ENCODE measurements at regions not wholly inside any gene's neighbourhood (a gene's known extent, or its start where the extent isn't known, plus 50 kb on each side); places are given as distances from the start of the nearest gene placed in this dataset.
"Not testable (repeated sequence)": the region's sequence is repeated elsewhere in the genome, so short reads cannot be mapped to it uniquely, and the experiment has no call there.

DNA sequence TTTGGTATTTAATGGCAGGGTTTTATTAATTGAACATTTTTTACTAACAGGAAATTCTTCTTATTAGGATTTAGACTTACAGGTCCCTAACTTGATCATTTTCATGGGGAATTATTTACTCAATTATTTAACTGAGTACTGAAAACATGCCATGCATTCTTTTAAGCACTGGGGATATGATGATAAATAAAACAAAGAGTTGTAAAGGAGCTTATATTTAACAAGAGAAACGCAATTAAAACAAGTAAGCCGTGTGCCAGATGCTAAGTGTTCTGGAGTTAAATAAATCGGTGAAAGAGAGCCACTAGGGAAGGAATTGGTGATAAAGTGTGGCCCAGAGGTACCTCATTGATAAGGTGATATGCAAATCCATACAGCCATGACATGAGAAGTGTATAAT is 214.2 kb upstream of the HTR1E start:
- no peaks in the 10 kb centered on the region for H3K36me3 ChIP-seq (ENCODE audit: control insufficient read depth in 2 of 2, insufficient read depth in 2 of 2, low read length in 1 of 2)
- H3K27ac ChIP-seq (ENCODE audit: low read depth in 2 of 2, low read length in 1 of 2), result no peak overlapping the region
- no peaks in the 10 kb centered on the region for H3K9me3 ChIP-seq (ENCODE audit: control insufficient read depth in 2 of 2, insufficient read depth in 1 of 2, low read depth in 1 of 2, low read length in 1 of 2)
- 45 to 55% methylated on average over 3 of the region's 3 CpGs for WGBS, 2 donors
- H3K4me1 ChIP-seq (ENCODE audit: control insufficient read depth in 2 of 2, insufficient read depth in 2 of 2, low read length in 1 of 2), result no peaks in the 10 kb centered on the region
- H3K4me3 ChIP-seq (ENCODE audit: low read depth in 1 of 2, low read length in 2 of 2), result no peak overlapping the region
- H3K27me3 ChIP-seq (ENCODE audit: control insufficient read depth in 1 of 2, insufficient read depth in 2 of 2, low read length in 2 of 2), result no peaks in the 10 kb centered on the region

DNA sequence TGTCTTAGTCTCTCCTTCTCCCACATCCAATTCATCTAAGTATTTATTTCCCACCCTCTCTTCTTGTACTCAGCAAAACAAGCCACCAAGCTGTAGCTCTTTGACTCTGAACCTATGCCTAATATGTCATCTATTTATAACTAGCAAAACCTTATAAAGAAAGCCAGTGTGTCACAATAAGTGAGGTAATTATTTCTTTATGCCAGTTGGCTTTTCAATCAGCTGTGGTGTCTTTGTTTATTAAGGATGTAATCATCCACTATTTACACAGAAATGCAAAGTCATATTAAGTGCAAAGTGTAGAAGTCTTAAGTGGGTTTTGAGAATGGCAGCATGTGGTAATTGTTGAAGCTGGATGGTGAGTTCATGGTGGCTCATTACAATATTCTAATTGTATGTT is 215.2 kb upstream of the HTR1E start:
- Histone ChIP-seq H3K36me3 (ENCODE audit: control insufficient read depth in 2 of 2, insufficient read depth in 2 of 2, low read length in 1 of 2) (no peaks in the 10 kb centered on the region), H3K27me3 (ENCODE audit: control insufficient read depth in 1 of 2, insufficient read depth in 2 of 2, low read length in 2 of 2) (no peaks in the 10 kb centered on the region), H3K9me3 (ENCODE audit: control insufficient read depth in 2 of 2, insufficient read depth in 1 of 2, low read depth in 1 of 2, low read length in 1 of 2) (no peaks in the 10 kb centered on the region), H3K27ac (ENCODE audit: low read depth in 2 of 2, low read length in 1 of 2) (no peak overlapping the region), H3K4me1 (ENCODE audit: control insufficient read depth in 2 of 2, insufficient read depth in 2 of 2, low read length in 1 of 2) (no peaks in the 10 kb centered on the region), H3K4me3 (ENCODE audit: low read depth in 1 of 2, low read length in 2 of 2) (no peak overlapping the region)

DNA sequence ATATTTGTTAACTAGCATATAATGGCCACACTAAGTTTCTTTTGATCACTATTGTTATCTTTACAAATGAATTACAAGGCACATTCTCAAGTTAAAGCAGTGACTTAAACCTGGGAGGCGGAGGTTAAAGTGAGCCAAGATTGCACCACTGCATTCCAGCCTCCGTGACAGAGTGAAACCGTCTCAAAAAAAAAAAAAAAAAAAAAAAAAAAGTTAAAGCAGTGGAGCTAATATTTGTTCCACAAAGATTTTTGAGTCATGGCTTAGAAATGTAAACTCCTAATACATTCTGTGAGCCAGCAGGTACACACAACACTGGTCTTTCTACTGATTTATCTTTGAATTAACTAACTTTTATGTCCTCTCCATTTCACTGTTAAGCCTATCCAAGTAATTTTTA is 221.7 kb upstream of the HTR1E start:
- Histone ChIP-seq H3K4me3 (ENCODE audit: low read depth in 1 of 2, low read length in 2 of 2) (no peak overlapping the region), H3K36me3 (ENCODE audit: control insufficient read depth in 2 of 2, insufficient read depth in 2 of 2, low read length in 1 of 2) (no peaks in the 10 kb centered on the region), H3K9me3 (ENCODE audit: control insufficient read depth in 2 of 2, insufficient read depth in 1 of 2, low read depth in 1 of 2, low read length in 1 of 2) (no peaks in the 10 kb centered on the region), H3K4me1 (ENCODE audit: control insufficient read depth in 2 of 2, insufficient read depth in 2 of 2, low read length in 1 of 2) (no peaks in the 10 kb centered on the region), H3K27me3 (ENCODE audit: control insufficient read depth in 1 of 2, insufficient read depth in 2 of 2, low read length in 2 of 2) (no peaks in the 10 kb centered on the region), H3K27ac (ENCODE audit: low read depth in 2 of 2, low read length in 1 of 2) (no peak overlapping the region)
- WGBS, 2 donors, result 28 to 40% methylated on average over 3 of the region's 3 CpGs

- no peaks in the 10 kb centered on the region for H3K4me1 ChIP-seq (ENCODE audit: control insufficient read depth in 2 of 2, insufficient read depth in 2 of 2, low read length in 1 of 2)
- H3K27ac ChIP-seq (ENCODE audit: low read depth in 2 of 2, low read length in 1 of 2), result no peak overlapping the region
- 31 to 39% methylated on average over 2 of the region's 2 CpGs for whole genome bisulfite sequencing, 2 donors
- no peaks in the 10 kb centered on the region for H3K9me3 ChIP-seq (ENCODE audit: control insufficient read depth in 2 of 2, insufficient read depth in 1 of 2, low read depth in 1 of 2, low read length in 1 of 2)
- H3K27me3 ChIP-seq (ENCODE audit: control insufficient read depth in 1 of 2, insufficient read depth in 2 of 2, low read length in 2 of 2), result no peaks in the 10 kb centered on the region
- no peaks in the 10 kb centered on the region for H3K36me3 ChIP-seq (ENCODE audit: control insufficient read depth in 2 of 2, insufficient read depth in 2 of 2, low read length in 1 of 2)
- H3K4me3 ChIP-seq (ENCODE audit: low read depth in 1 of 2, low read length in 2 of 2), result no peak overlapping the region
Measured at GRCh38 chr6:86712039-86712438, 225.3 kb upstream of the HTR1E start.

- no peaks in the 10 kb centered on the region for H3K27me3 ChIP-seq (ENCODE audit: control insufficient read depth in 1 of 2, insufficient read depth in 2 of 2, low read length in 2 of 2)
- WGBS, 2 donors, result 42 to 46% methylated on average over 2 of the region's 2 CpGs
- H3K27ac ChIP-seq (ENCODE audit: low read depth in 2 of 2, low read length in 1 of 2), result no peak overlapping the region
- no peak overlapping the region for H3K4me3 ChIP-seq (ENCODE audit: low read depth in 1 of 2, low read length in 2 of 2)
- no peaks in the 10 kb centered on the region for H3K36me3 ChIP-seq (ENCODE audit: control insufficient read depth in 2 of 2, insufficient read depth in 2 of 2, low read length in 1 of 2)
- H3K4me1 ChIP-seq (ENCODE audit: control insufficient read depth in 2 of 2, insufficient read depth in 2 of 2, low read length in 1 of 2), result no peaks in the 10 kb centered on the region
- peaks cover 0 to 4% of the 10 kb centered on the region in 2 donors for H3K9me3 ChIP-seq (ENCODE audit: control insufficient read depth in 2 of 2, insufficient read depth in 1 of 2, low read depth in 1 of 2, low read length in 1 of 2)
Measured at GRCh38 chr6:86707545-86708120, 229.7 kb upstream of the HTR1E start.

DNA sequence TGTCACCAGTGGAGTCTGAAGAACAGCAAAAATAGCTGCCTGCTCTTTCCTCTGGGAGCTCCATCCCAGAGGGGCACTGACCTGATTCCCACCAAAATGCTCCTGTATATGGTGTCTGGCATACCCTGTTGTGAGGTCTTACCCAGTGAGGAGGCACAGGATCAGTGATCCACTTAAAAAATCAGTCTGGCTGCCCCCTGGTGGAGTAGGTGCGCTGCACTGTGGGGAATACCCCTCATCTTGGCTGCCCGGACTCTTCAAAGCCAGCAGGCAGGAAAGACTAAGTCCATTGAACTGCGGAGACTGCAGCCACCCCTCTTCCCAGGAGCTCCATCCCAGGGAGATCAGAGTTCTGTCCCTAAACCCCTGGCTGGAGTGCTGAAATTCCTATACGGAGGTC is 230.9 kb upstream of the HTR1E start:
- 69 to 81% methylated on average over 4 of the region's 4 CpGs for WGBS, 2 donors
- Histone ChIP-seq H3K36me3 (ENCODE audit: control insufficient read depth in 2 of 2, insufficient read depth in 2 of 2, low read length in 1 of 2) (no peaks in the 10 kb centered on the region), H3K4me3 (ENCODE audit: low read depth in 1 of 2, low read length in 2 of 2) (no peak overlapping the region), H3K4me1 (ENCODE audit: control insufficient read depth in 2 of 2, insufficient read depth in 2 of 2, low read length in 1 of 2) (no peaks in the 10 kb centered on the region), H3K27ac (ENCODE audit: low read depth in 2 of 2, low read length in 1 of 2) (no peak overlapping the region), H3K9me3 (ENCODE audit: control insufficient read depth in 2 of 2, insufficient read depth in 1 of 2, low read depth in 1 of 2, low read length in 1 of 2) (peaks cover 0 to 4% of the 10 kb centered on the region in 2 donors), H3K27me3 (ENCODE audit: control insufficient read depth in 1 of 2, insufficient read depth in 2 of 2, low read length in 2 of 2) (no peaks in the 10 kb centered on the region)

GRCh38 chr6:86701228-86701627 is 236.1 kb upstream of the HTR1E start:
- 71% methylated on average over 4 of the region's 4 CpGs for WGBS, 2 donors

GRCh38 chr6:86686496-86686895 is 250.8 kb upstream of the HTR1E start:
- Histone ChIP-seq H3K9me3 (ENCODE audit: control insufficient read depth in 2 of 2, insufficient read depth in 1 of 2, low read depth in 1 of 2, low read length in 1 of 2) (peaks cover 0 to 2% of the 10 kb centered on the region in 2 donors), H3K36me3 (ENCODE audit: control insufficient read depth in 2 of 2, insufficient read depth in 2 of 2, low read length in 1 of 2) (no peaks in the 10 kb centered on the region), H3K27ac (ENCODE audit: low read depth in 2 of 2, low read length in 1 of 2) (no peak overlapping the region), H3K4me1 (ENCODE audit: control insufficient read depth in 2 of 2, insufficient read depth in 2 of 2, low read length in 1 of 2) (no peaks in the 10 kb centered on the region), H3K27me3 (ENCODE audit: control insufficient read depth in 1 of 2, insufficient read depth in 2 of 2, low read length in 2 of 2) (no peaks in the 10 kb centered on the region), H3K4me3 (ENCODE audit: low read depth in 1 of 2, low read length in 2 of 2) (no peak overlapping the region)
- WGBS, 2 donors, result 86 to 97% methylated on average over 1 of the region's 1 CpG

More at GRCh38 chr6:86701228-86701627, 236.1 kb upstream of the HTR1E start:
- not testable (repeated sequence) for H3K9me3 ChIP-seq (ENCODE audit: control insufficient read depth in 2 of 2, insufficient read depth in 1 of 2, low read depth in 1 of 2, low read length in 1 of 2); H3K4me3 ChIP-seq (ENCODE audit: low read depth in 1 of 2, low read length in 2 of 2); H3K36me3 ChIP-seq (ENCODE audit: control insufficient read depth in 2 of 2, insufficient read depth in 2 of 2, low read length in 1 of 2); H3K27me3 ChIP-seq (ENCODE audit: control insufficient read depth in 1 of 2, insufficient read depth in 2 of 2, low read length in 2 of 2); H3K4me1 ChIP-seq (ENCODE audit: control insufficient read depth in 2 of 2, insufficient read depth in 2 of 2, low read length in 1 of 2); H3K27ac ChIP-seq (ENCODE audit: low read depth in 2 of 2, low read length in 1 of 2)

GRCh38 chr6:86685230-86685797 is 252.0 kb upstream of the HTR1E start:
- Histone ChIP-seq H3K27me3 (ENCODE audit: control insufficient read depth in 1 of 2, insufficient read depth in 2 of 2, low read length in 2 of 2) (no peaks in the 10 kb centered on the region), H3K36me3 (ENCODE audit: control insufficient read depth in 2 of 2, insufficient read depth in 2 of 2, low read length in 1 of 2) (no peaks in the 10 kb centered on the region)
- 63 to 76% methylated on average over 3 of the region's 3 CpGs for WGBS, 2 donors

GRCh38 chr6:86683132-86683908 is 254.0 kb upstream of the HTR1E start:
- WGBS, 2 donors, result 63 to 73% methylated on average over 1 of the region's 1 CpG
- H3K4me1 ChIP-seq (ENCODE audit: control insufficient read depth in 2 of 2, insufficient read depth in 2 of 2, low read length in 1 of 2), result no peaks in the 10 kb centered on the region
- no peak overlapping the region for H3K4me3 ChIP-seq (ENCODE audit: low read depth in 1 of 2, low read length in 2 of 2)
- no peaks in the 10 kb centered on the region for H3K36me3 ChIP-seq (ENCODE audit: control insufficient read depth in 2 of 2, insufficient read depth in 2 of 2, low read length in 1 of 2)
- H3K27ac ChIP-seq (ENCODE audit: low read depth in 2 of 2, low read length in 1 of 2), result no peak overlapping the region
- H3K27me3 ChIP-seq (ENCODE audit: control insufficient read depth in 1 of 2, insufficient read depth in 2 of 2, low read length in 2 of 2), result no peaks in the 10 kb centered on the region
- peaks cover 0 to 2% of the 10 kb centered on the region in 2 donors for H3K9me3 ChIP-seq (ENCODE audit: control insufficient read depth in 2 of 2, insufficient read depth in 1 of 2, low read depth in 1 of 2, low read length in 1 of 2)

More at GRCh38 chr6:86685230-86685797, 252.0 kb upstream of the HTR1E start:
- Histone ChIP-seq H3K4me3 (ENCODE audit: low read depth in 1 of 2, low read length in 2 of 2) (no peak overlapping the region), H3K4me1 (ENCODE audit: control insufficient read depth in 2 of 2, insufficient read depth in 2 of 2, low read length in 1 of 2) (no peaks in the 10 kb centered on the region), H3K27ac (ENCODE audit: low read depth in 2 of 2, low read length in 1 of 2) (no peak overlapping the region), H3K9me3 (ENCODE audit: control insufficient read depth in 2 of 2, insufficient read depth in 1 of 2, low read depth in 1 of 2, low read length in 1 of 2) (peaks cover 0 to 2% of the 10 kb centered on the region in 2 donors)

Measured in esophagus (tissue), 2 donors.